Karpas-422 (cell line): ENCODE measurements at regions not wholly inside any gene's neighbourhood (a gene's known extent, or its start where the extent isn't known, plus 50 kb on each side); places are given as distances from the start of the nearest gene placed in this dataset.

ENCODE experiments used
- DNase-seq: peaks from one replicate; pipeline ENCODE4 v3.0.0-alpha.2; 2015
- H2AFZ ChIP-seq: fragments of 200-600 bp; sonication (generic); 2 replicates; pipeline ENCODE4 v1.6.1; 2014; ENCODE audit warnings: antibody characterized with exemption, low read length, mixed read lengths
- H3K27ac ChIP-seq: fragments of 200-600 bp; sonication (generic); 2 replicates; pipeline ENCODE4 v1.5.1; 2014; ENCODE audit warnings: mild to moderate bottlenecking, low read length, moderate library complexity
- H3K27me3 ChIP-seq: fragments of 200-600 bp; sonication (generic); 2 replicates; pipeline ENCODE4 v1.6.1; 2014; ENCODE audit warnings: low read length, mixed read lengths
- H3K36me3 ChIP-seq: fragments of 200-600 bp; sonication (generic); 2 replicates; pipeline ENCODE4 v1.6.1; 2014; ENCODE audit warnings: low read length, mixed read lengths; ENCODE audit not compliant: insufficient read depth
- H3K4me1 ChIP-seq: fragments of 200-600 bp; sonication (generic); 2 replicates; pipeline ENCODE4 v1.6.1; 2014; ENCODE audit warnings: mild to moderate bottlenecking, low read length, mixed read lengths
- H3K4me2 ChIP-seq: fragments of 200-600 bp; sonication (generic); 2 replicates; pipeline ENCODE4 v1.6.1; 2014; ENCODE audit warnings: low read length, low read depth, mild to moderate bottlenecking; ENCODE audit not compliant: poor library complexity, severe bottlenecking
- H3K4me3 ChIP-seq: fragments of 200-600 bp; sonication (generic); 2 replicates; pipeline ENCODE4 v1.5.1; 2014; ENCODE audit warnings: mild to moderate bottlenecking, antibody characterized with exemption, low read length, mixed read lengths
- H3K79me2 ChIP-seq: fragments of 200-600 bp; sonication (generic); 2 replicates; pipeline ENCODE4 v1.6.1; 2014; ENCODE audit warnings: mild to moderate bottlenecking, low read length, mixed read lengths
- H3K9ac ChIP-seq: fragments of 200-600 bp; sonication (generic); 2 replicates; pipeline ENCODE4 v1.6.0; 2014; ENCODE audit warnings: low read length
- H3K9me2 ChIP-seq: fragments of 200-600 bp; sonication (generic), shearing (Covaris generic); replicated peaks from 2 replicates; pipeline ENCODE4 v1.6.0; 2014; ENCODE audit warnings: mild to moderate bottlenecking, low read length, moderate library complexity; ENCODE audit not compliant: insufficient read depth
- H3K9me3 ChIP-seq: fragments of 300-700, 200-600 bp; sonication (generic); 2 replicates; pipeline ENCODE4 v1.6.1; 2014; ENCODE audit warnings: low read length, mixed read lengths
- H4K20me1 ChIP-seq: fragments of 200-600 bp; sonication (generic); 2 replicates; pipeline ENCODE4 v1.6.1; 2014; ENCODE audit warnings: mild to moderate bottlenecking, antibody characterized with exemption, low read length, low read depth; ENCODE audit not compliant: insufficient read depth

- H3K9ac ChIP-seq, result no peak overlapping the region
- H4K20me1 ChIP-seq, result no peaks in the 10 kb centered on the region
- DNase-seq, result no peak
- H3K4me1 ChIP-seq, result no peaks in the 10 kb centered on the region
- no peak overlapping the region for H3K4me3 ChIP-seq
- H3K27ac ChIP-seq, result no peak overlapping the region
- no peaks in the 10 kb centered on the region for H3K79me2 ChIP-seq
- no peaks in the 10 kb centered on the region for H3K36me3 ChIP-seq
- no peak overlapping the region for H3K4me2 ChIP-seq
- no peaks in the 10 kb centered on the region; the same call in 1 of the 2 replicates for H3K9me2 ChIP-seq
- no peaks in the 10 kb centered on the region for H3K27me3 ChIP-seq
- H3K9me3 ChIP-seq, result no peaks in the 10 kb centered on the region
- no peak overlapping the region for H2AFZ ChIP-seq
These were observed 973.0 kb downstream of the KCNJ2 start for GRCh38 chr17:71142333-71142732.

DNA sequence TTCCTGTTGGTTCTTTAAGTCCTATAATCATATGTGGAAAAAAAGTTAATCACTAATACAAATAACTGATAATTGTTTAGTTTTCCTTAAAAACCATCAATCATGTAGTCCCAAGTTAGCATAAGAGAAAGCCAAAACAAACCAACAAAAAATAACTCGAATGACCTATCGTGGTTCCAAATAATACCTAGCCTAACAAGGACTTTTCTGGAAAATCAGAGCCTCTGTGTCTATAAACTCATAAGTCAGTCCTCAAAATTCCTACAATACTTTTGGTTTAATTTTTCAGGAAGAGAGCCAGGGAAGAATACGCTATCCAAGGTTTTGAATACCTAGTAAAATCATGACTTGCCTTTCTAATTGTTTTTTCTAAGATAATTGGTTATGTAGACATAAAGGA, 975.3 kb upstream of the SOX9 start:
- DNase-seq, result no peak
- Histone ChIP-seq H3K27ac (no peak overlapping the region), H4K20me1 (no peaks in the 10 kb centered on the region), H3K36me3 (no peaks in the 10 kb centered on the region), H3K4me1 (no peaks in the 10 kb centered on the region), H3K9me2 (no peaks in the 10 kb centered on the region), H3K4me3 (no peak overlapping the region), H3K4me2 (no peak overlapping the region), H2AFZ (no peak overlapping the region), H3K27me3 (no peaks in the 10 kb centered on the region), H3K9me3 (no peaks in the 10 kb centered on the region), H3K9ac (no peak overlapping the region), H3K79me2 (no peaks in the 10 kb centered on the region)

DNA sequence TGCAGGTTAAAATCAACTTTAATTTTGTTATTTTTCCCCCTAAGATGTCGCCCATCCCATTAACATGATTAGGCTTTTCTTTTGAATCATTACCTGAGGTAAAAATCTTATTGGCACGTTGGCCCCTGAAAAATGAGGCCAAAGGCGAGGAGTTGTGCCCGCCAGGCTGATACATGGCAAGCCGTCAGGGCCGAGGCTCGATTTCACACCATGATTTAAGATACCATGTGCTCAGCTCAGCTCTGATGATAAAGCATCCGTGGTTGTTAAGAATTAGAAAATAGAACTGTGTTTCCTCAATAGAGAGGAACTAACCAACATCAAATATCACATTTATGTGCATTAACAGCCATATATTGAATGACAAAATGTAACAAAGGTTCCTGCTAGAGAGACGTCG, 972.9 kb upstream of the SOX9 start:
- H4K20me1 ChIP-seq, result no peaks in the 10 kb centered on the region
- no peaks in the 10 kb centered on the region for H3K4me1 ChIP-seq
- no peak overlapping the region for H3K9ac ChIP-seq
- no peaks in the 10 kb centered on the region for H3K79me2 ChIP-seq
- H3K9me2 ChIP-seq, result no peaks in the 10 kb centered on the region
- H3K27me3 ChIP-seq, result no peaks in the 10 kb centered on the region
- no peaks in the 10 kb centered on the region for H3K36me3 ChIP-seq
- no peak for DNase-seq
- H3K4me3 ChIP-seq, result no peak overlapping the region
- no peak overlapping the region for H3K27ac ChIP-seq
- H2AFZ ChIP-seq, result no peak overlapping the region
- H3K4me2 ChIP-seq, result no peak overlapping the region
- H3K9me3 ChIP-seq, result no peaks in the 10 kb centered on the region

DNA sequence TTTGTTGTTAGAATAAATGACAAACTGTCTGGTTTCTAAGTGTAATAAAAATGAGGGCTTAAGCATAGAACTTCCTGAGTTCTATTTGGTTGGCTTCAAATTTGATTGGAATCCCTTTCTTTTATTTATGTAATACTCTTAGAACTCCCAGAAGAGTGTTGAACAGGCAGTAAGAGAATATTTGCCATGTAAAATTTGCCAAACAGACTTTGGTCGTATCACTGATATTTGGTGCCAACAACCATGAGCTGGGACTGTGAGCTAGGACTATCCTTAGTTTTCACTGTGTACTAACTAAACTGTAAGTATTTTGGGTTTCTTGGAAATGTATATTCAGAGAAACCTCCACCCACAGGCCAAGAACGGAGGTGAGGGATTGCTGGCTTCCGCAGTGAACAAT, 971.2 kb upstream of the SOX9 start:
- Histone ChIP-seq H2AFZ (no peak overlapping the region), H3K4me3 (no peak overlapping the region), H3K79me2 (no peaks in the 10 kb centered on the region), H3K9ac (no peak overlapping the region), H3K27ac (no peak overlapping the region), H3K4me1 (no peaks in the 10 kb centered on the region), H4K20me1 (no peaks in the 10 kb centered on the region), H3K4me2 (no peak overlapping the region), H3K36me3 (no peaks in the 10 kb centered on the region), H3K9me2 (no peaks in the 10 kb centered on the region), H3K27me3 (no peaks in the 10 kb centered on the region), H3K9me3 (no peaks in the 10 kb centered on the region)
- no peak for DNase-seq

DNA sequence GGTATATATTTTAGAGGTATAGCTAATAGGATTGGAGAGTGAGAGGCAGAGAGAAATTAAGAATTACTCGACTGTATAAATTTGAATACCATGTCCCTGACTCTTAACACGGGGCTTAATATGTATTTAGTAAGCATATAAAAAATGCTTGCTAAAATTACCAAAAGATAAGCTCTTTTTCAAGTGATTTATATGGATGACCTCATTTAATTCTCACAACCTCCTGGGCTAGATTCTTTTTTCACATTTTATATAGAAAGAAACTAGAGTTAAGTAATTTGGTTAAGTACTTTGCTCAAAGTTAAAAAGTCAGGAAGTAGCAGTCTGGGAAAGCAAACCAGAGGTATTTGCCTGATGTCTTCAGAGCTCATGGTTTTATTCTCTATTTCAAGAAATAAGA, 963.5 kb upstream of the SOX9 start:
- no peak overlapping the region for H3K4me2 ChIP-seq
- H3K4me1 ChIP-seq, result no peaks in the 10 kb centered on the region
- H2AFZ ChIP-seq, result no peak overlapping the region
- DNase-seq, result no peak
- no peaks in the 10 kb centered on the region; the same call in 1 of the 2 replicates for H3K27me3 ChIP-seq
- no peaks in the 10 kb centered on the region for H3K36me3 ChIP-seq
- no peaks in the 10 kb centered on the region for H4K20me1 ChIP-seq
- no peak overlapping the region for H3K4me3 ChIP-seq
- H3K9me3 ChIP-seq, result no peaks in the 10 kb centered on the region
- H3K27ac ChIP-seq, result no peak overlapping the region
- H3K9ac ChIP-seq, result no peak overlapping the region
- H3K9me2 ChIP-seq, result no peaks in the 10 kb centered on the region
- no peaks in the 10 kb centered on the region for H3K79me2 ChIP-seq

DNA sequence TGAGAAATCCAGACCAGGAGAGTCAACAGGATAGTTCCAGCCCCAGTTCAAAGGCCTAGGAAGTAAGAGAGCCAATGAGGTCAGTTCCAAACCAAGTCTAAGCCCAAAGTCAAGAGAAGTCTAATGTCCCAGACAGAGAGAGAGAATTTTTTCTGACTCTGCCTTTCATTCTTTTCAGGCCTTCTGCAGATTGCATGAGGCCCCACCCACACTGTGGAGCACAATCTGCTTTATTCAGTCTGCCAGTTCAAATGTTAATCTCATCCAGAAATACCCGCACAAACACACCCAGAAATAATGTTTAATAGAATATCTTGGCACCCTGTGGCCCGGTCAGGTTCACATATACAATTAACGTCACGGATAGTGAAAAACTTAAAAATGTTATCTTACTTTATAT, 962.4 kb upstream of the SOX9 start:
- H3K27me3 ChIP-seq, result no peaks in the 10 kb centered on the region; the same call in 1 of the 2 replicates
- H3K9me3 ChIP-seq, result no peaks in the 10 kb centered on the region
- H3K9ac ChIP-seq, result no peak overlapping the region
- no peaks in the 10 kb centered on the region for H4K20me1 ChIP-seq
- H3K27ac ChIP-seq, result no peak overlapping the region
- no peak overlapping the region for H3K4me2 ChIP-seq
- H2AFZ ChIP-seq, result no peak overlapping the region
- no peaks in the 10 kb centered on the region for H3K4me1 ChIP-seq
- no peaks in the 10 kb centered on the region for H3K79me2 ChIP-seq
- H3K9me2 ChIP-seq, result no peaks in the 10 kb centered on the region
- H3K4me3 ChIP-seq, result no peak overlapping the region
- no peak for DNase-seq
- H3K36me3 ChIP-seq, result no peaks in the 10 kb centered on the region

DNA sequence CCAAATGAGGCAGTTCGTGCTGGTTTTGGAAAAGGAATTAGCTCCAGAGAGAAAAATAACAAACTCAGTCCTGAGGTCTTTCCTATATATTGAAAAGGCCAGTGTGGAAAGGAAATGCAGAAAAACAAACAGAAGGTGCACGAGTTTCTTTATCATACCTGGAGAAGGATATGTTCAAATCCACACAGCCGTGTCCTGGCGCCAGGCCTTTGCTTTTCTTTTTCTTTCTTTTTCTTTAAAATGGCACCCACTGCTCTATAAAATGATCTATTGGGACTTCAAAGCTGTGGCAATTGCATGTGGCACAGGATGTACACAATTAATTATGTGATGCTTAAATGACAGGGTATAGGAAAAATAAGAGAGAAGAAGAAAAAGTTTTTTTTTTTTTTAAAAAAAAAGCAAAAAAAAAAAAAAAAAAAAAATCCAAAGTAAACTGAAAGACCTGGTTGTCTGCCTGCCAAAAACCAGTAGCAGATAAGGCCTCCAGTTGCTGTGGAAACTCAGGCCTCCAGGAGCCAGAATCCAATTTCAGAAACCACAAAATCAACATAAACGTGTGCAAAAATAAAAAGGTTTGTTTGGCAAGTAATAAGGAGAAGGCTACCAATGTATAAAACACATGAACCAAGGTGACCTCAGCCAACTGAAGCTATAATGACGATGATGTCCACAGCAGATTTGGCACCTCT, 957.6 kb upstream of the SOX9 start:
- no peak overlapping the region for H3K27ac ChIP-seq
- no peak overlapping the region for H3K4me3 ChIP-seq
- no peak overlapping the region for H3K9ac ChIP-seq
- no peak for DNase-seq
- no peaks in the 10 kb centered on the region for H4K20me1 ChIP-seq
- no peaks in the 10 kb centered on the region for H3K4me1 ChIP-seq
- no peaks in the 10 kb centered on the region for H3K9me3 ChIP-seq
- H2AFZ ChIP-seq, result no peak overlapping the region
- H3K79me2 ChIP-seq, result no peaks in the 10 kb centered on the region
- no peaks in the 10 kb centered on the region for H3K36me3 ChIP-seq
- H3K27me3 ChIP-seq, result no peaks in the 10 kb centered on the region; the same call in 1 of the 2 replicates
- no peak overlapping the region for H3K4me2 ChIP-seq
- H3K9me2 ChIP-seq, result no peaks in the 10 kb centered on the region

DNA sequence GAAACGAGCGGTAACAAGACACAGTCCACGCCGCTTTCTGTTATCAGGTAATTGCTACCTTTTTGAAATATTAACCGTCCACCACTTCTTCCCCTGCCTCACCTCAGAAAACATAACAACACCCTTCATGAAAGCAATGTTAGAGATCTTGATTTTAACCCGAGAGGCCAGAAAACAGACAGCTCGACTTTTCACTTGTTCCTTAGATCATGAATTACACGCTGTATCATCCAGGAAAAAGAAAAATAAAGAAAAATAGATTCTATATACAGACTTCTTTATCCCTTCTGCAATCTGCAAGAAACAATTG, 957.1 kb upstream of the SOX9 start:
- no peaks in the 10 kb centered on the region for H4K20me1 ChIP-seq
- H3K9me2 ChIP-seq, result no peaks in the 10 kb centered on the region
- no peaks in the 10 kb centered on the region for H3K9me3 ChIP-seq
- H3K79me2 ChIP-seq, result no peaks in the 10 kb centered on the region
- H3K27ac ChIP-seq, result no peak overlapping the region
- no peaks in the 10 kb centered on the region for H3K4me1 ChIP-seq
- H2AFZ ChIP-seq, result no peak overlapping the region
- H3K27me3 ChIP-seq, result no peaks in the 10 kb centered on the region; the same call in 1 of the 2 replicates
- H3K9ac ChIP-seq, result no peak overlapping the region
- no peak overlapping the region for H3K4me2 ChIP-seq
- no peaks in the 10 kb centered on the region for H3K36me3 ChIP-seq
- no peak overlapping the region for H3K4me3 ChIP-seq
- DNase-seq, result no peak

DNA sequence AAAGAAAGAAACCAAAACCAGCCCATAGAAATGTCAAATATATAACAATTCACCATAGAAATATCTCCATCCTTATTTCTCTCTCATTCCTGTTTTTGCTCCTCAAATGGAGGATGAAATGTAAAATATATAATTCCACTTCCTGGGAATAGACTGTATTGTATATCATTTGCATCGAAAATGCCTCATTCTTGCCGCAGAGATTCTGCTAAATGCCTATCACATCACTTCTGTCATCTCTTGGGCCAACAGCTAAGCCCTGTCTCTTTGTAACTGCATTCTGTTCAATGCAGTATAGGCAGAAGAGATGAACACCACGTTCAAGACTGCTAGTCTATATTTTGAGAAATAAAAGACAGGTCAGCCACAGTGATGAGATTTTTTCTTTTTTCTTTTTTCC, 956.3 kb upstream of the SOX9 start:
- Histone ChIP-seq H3K4me2 (no peak overlapping the region), H3K79me2 (no peaks in the 10 kb centered on the region), H3K36me3 (no peaks in the 10 kb centered on the region), H3K9me3 (no peaks in the 10 kb centered on the region), H4K20me1 (no peaks in the 10 kb centered on the region), H3K9ac (no peak overlapping the region), H3K9me2 (no peaks in the 10 kb centered on the region), H3K4me1 (no peaks in the 10 kb centered on the region), H2AFZ (no peak overlapping the region), H3K27ac (no peak overlapping the region), H3K27me3 (no peaks in the 10 kb centered on the region; the same call in 1 of the 2 replicates), H3K4me3 (no peak overlapping the region)
- no peak for DNase-seq
